ENCODE measurements at regions not wholly inside any gene's neighbourhood (a gene's known extent, or its start where the extent isn't known, plus 50 kb on each side); places are given as distances from the start of the nearest gene placed in this dataset.
"Not testable (repeated sequence)": the region's sequence is repeated elsewhere in the genome, so short reads cannot be mapped to it uniquely, and the experiment has no call there.

GRCh38 chr2:131425231-131425941 is 50.5 kb upstream of the TUBA3D start:
- H3K27ac ChIP-seq = no peak overlapping the region
- no peaks in the 10 kb centered on the region for H3K9me3 ChIP-seq
- ChIA-PET POLR2A (interaction anchor here (0.7 kb wide), 1 partner anchor 69 kb away, joined by 3 read pairs; no protein-coding TSS in a partner anchor), CTCF (interaction anchor here (1.2 kb wide), 1 partner anchor 12 kb away, joined by 3 read pairs; no protein-coding TSS in a partner anchor)
- 75% methylated on average over 45 of the region's 57 CpGs for WGBS (ENCODE audit: missing lambda C conversion rate)
- FAIRE-seq = no peak
- TF ChIP-seq HOXA7 (CRISPR knock-in tag; IDR thresholded peaks at IDR 0.05) (no peak), REST (IDR thresholded peaks at IDR 0.05) (no peak), CHD4 (IDR thresholded peaks at IDR 0.05; ENCODE audit: borderline replicate concordance) (no peak), JUNB (IDR thresholded peaks at IDR 0.05) (no peak), MAZ (IDR thresholded peaks at IDR 0.05; ENCODE audit: borderline replicate concordance, low read depth, low read length) (no peak), FOXS1 (CRISPR knock-in tag; IDR thresholded peaks at IDR 0.05) (no peak), ESRRA (IDR thresholded peaks at IDR 0.05; ENCODE audit: borderline replicate concordance, low read length) (no peak), HOXB5 (CRISPR knock-in tag; IDR thresholded peaks at IDR 0.05) (no peak), HOXB13 (CRISPR knock-in tag; IDR thresholded peaks at IDR 0.05; ENCODE audit: low read depth) (no peak), KDM1A (IDR thresholded peaks at IDR 0.05; ENCODE audit: low read depth) (no peak), EHMT2 (IDR thresholded peaks at IDR 0.05; ENCODE audit: low read depth) (no peak), KDM5A (IDR thresholded peaks at IDR 0.05) (no peak), NPAS2 (CRISPR knock-in tag; IDR thresholded peaks at IDR 0.05; ENCODE audit: borderline replicate concordance) (no peak), RCOR1 (IDR thresholded peaks at IDR 0.05; ENCODE audit: low read depth, low read length) (no peak), ZFP36 (IDR thresholded peaks at IDR 0.05; ENCODE audit: borderline replicate concordance, partially characterized antibody) (no peak), MYC (IDR thresholded peaks at IDR 0.05; ENCODE audit: borderline replicate concordance, low read length) (no peak)
- no peak overlapping the region for H3K4me2 ChIP-seq
- no peaks in the 10 kb centered on the region for H3K4me1 ChIP-seq
- DNase-seq (ENCODE audit: low read depth in 1 of 2, low spot score in 1 of 2) = no peak
- ATAC-seq = 0 out of 6 replicates have a peak, but pooled peaks of 1 of the 2 experiments have one; percentile 60
- H3K4me3 ChIP-seq = no peak overlapping the region

DNA sequence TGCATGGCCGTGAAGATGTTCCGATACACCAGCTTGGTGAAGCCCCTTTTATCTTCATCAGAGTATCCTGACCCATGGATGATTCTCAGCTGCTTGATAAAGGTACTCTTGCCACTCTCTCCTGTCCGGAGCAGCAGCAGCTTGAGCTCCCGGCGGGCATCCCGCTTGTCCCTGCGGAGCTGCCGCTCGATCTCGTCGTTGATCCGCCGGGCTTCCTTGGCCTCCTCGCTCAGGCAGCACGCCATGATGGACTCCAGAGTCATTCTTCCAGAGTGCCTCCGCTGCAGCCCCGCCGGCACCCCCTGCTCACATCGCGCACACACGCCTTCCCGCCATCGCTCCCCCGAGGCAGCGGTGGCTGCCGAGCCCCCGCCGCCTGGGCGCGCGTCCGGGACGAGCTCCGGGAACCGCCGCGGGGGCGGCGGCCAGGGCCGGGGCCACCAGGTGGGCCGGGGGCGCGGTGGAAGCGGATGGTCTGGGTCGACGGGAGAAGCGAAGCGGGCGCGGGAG is 51.3 kb upstream of the TUBA3D start:
- CTCF ChIA-PET = interaction anchor here (1.2 kb wide), 1 partner anchor 11 kb away, joined by 3 read pairs; no protein-coding TSS in a partner anchor
- H3K4me2 ChIP-seq; POLR2A ChIA-PET; H3K27ac ChIP-seq; DNase-seq (ENCODE audit: low read depth in 1 of 2, low spot score in 1 of 2); FAIRE-seq; H3K9me3 ChIP-seq; H3K4me1 ChIP-seq; H3K4me3 ChIP-seq: not testable (repeated sequence)
- peak in 1 of 2 experiments; percentile 86; a peak in 3 of 6 replicates for ATAC-seq
- 87% methylated on average over 29 of the region's 50 CpGs for WGBS (ENCODE audit: missing lambda C conversion rate)

GRCh38 chr2:131420751-131421150 is 55.2 kb upstream of the TUBA3D start:
- FAIRE-seq; H3K27ac ChIP-seq; H3K9me3 ChIP-seq; POLR2A ChIA-PET; H3K4me2 ChIP-seq; ATAC-seq; H3K4me3 ChIP-seq; DNase-seq (ENCODE audit: low read depth in 1 of 2, low spot score in 1 of 2); H3K4me1 ChIP-seq: not testable (repeated sequence)
- 24% methylated on average over 3 of the region's 3 CpGs for WGBS (ENCODE audit: missing lambda C conversion rate)
- CTCF ChIA-PET = interaction anchor here (0.6 to 0.9 kb wide), 2 partner anchors 72 to 231 kb away, joined by 3 read pairs; no protein-coding TSS in a partner anchor
